SH-SY5Y (cell line): ENCODE measurements at regions not wholly inside any gene's neighbourhood (a gene's known extent, or its start where the extent isn't known, plus 50 kb on each side); places are given as distances from the start of the nearest gene placed in this dataset.

Experiments used
- GATA2 ChIP-seq: IDR thresholded peaks from 2 replicates; pipeline ENCODE4 v1.6.1; 2011; ENCODE audit warnings: mild to moderate bottlenecking, low read depth, low read length
- GATA3 ChIP-seq: IDR thresholded peaks from 2 replicates; pipeline ENCODE4 v1.6.1; 2011; ENCODE audit warnings: low read depth, mild to moderate bottlenecking, low read length, moderate library complexity

DNA sequence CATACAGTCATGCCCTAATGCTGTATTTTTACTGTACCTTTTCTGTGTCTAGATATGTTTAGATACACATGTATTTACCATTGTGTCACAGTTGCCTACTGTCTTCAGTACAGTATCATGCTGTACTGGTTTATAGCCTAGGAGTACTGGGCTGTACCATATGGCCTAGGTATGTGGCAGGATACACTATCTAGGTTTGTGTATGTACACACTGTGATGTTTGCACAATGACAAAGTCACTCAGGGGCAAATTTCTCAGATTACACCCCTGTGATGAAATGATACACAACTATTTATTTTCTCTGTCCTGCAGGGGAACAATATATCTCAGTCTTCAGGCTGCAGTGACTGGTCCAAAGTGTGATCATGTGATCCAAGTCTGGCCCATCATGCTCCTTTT lies 1076.1 kb downstream of the VRK1 start:
- TF ChIP-seq GATA2 (no peak), GATA3 (no peak)
